Lower leg skin (tissue), 4 donors: ENCODE measurements at regions not wholly inside any gene's neighbourhood (a gene's known extent, or its start where the extent isn't known, plus 50 kb on each side); places are given as distances from the start of the nearest gene placed in this dataset.

Experiments
- DNase-seq, 2 donors: peaks; one replicate each; pipeline ENCODE4 v3.0.0-alpha.2; 2019; ENCODE audit warnings: low spot score in 2 of 2
- H3K4me3 ChIP-seq: fragments of 200-600 bp; sonication (generic); 2 replicates; pipeline ENCODE4 v1.5.1; 2017; ENCODE audit warnings: mild to moderate bottlenecking, low read depth; ENCODE audit not compliant: poor library complexity, severe bottlenecking
- CTCF ChIP-seq, 3 donors: fragments of 450-650 bp; IDR thresholded peaks; one replicate each; pipeline ENCODE4 v1.5.1; 2016; ENCODE audit warnings: antibody characterized with exemption in 3 of 3, mild to moderate bottlenecking in 3 of 3, moderate library complexity in 2 of 3
- POLR2A ChIP-seq, 2 donors: fragments of 450-650 bp; IDR thresholded peaks; one replicate each; pipeline ENCODE4 v1.6.1; 2016 to 2017; ENCODE audit warnings: antibody characterized with exemption in 2 of 2, mild to moderate bottlenecking in 1 of 2, moderate library complexity in 1 of 2
- WGBS, 2 donors: methylation state at CpG; one replicate each; pipeline ENCODE4 v1.1.5; 2018; 5-methylcytosine and 5-hydroxymethylcytosine counted together
- intact Hi-C: fragments of 100-400 bp; cut with DNase I; formaldehyde crosslinking; loops from one replicate; pipeline ENCODE4 v1.15.0; 2023; ENCODE audit warnings: low total_unique reads

GRCh38 chr12:79534029-79534867 lies 156.5 kb downstream of the PAWR start:
- intact Hi-C loops, result no loop called here
- no peak for DNase-seq
- no peak overlapping the region for H3K4me3 ChIP-seq
- WGBS, 2 donors, result 84 to 88% methylated on average over 5 of the region's 5 CpGs
- TF ChIP-seq CTCF (IDR thresholded peaks at IDR 0.05) (no peak), POLR2A (IDR thresholded peaks at IDR 0.05) (no peak)

GRCh38 chr12:79532907-79533288 lies 157.9 kb downstream of the PAWR start:
- no peak for DNase-seq
- no peak overlapping the region for H3K4me3 ChIP-seq
- no peak for TF ChIP-seq POLR2A (IDR thresholded peaks at IDR 0.05)
- no peak for TF ChIP-seq CTCF (IDR thresholded peaks at IDR 0.05)
- intact Hi-C loops, result no loop called here
- WGBS, 2 donors, result 97 to 98% methylated on average over 7 of the region's 7 CpGs

GRCh38 chr12:79531518-79531917 lies 159.2 kb downstream of the PAWR start:
- TF ChIP-seq CTCF (IDR thresholded peaks at IDR 0.05) (no peak), POLR2A (IDR thresholded peaks at IDR 0.05) (no peak)
- no peak overlapping the region for H3K4me3 ChIP-seq
- no peak for DNase-seq
- WGBS, 2 donors, result 92 to 95% methylated on average over 4 of the region's 4 CpGs
- intact Hi-C loops, result no loop called here

GRCh38 chr12:79527473-79527872 lies 163.3 kb downstream of the PAWR start:
- intact Hi-C loops, result no loop called here
- no peak overlapping the region for H3K4me3 ChIP-seq
- DNase-seq, result no peak
- WGBS, 2 donors, result 79 to 85% methylated on average over 1 of the region's 1 CpG
- no peak for TF ChIP-seq CTCF (IDR thresholded peaks at IDR 0.05)
- no peak for TF ChIP-seq POLR2A (IDR thresholded peaks at IDR 0.05)

- no peak for TF ChIP-seq POLR2A (IDR thresholded peaks at IDR 0.05)
- TF ChIP-seq CTCF (IDR thresholded peaks at IDR 0.05), result no peak
- intact Hi-C loops, result no loop called here
Measured at GRCh38 chr12:79525357-79525756, 165.4 kb downstream of the PAWR start.

More at GRCh38 chr12:79525357-79525756, 165.4 kb downstream of the PAWR start:
- no peak for DNase-seq
- H3K4me3 ChIP-seq, result no peak overlapping the region
